ENCODE measurements at regions not wholly inside any gene's neighbourhood (a gene's known extent, or its start where the extent isn't known, plus 50 kb on each side); places are given as distances from the start of the nearest gene placed in this dataset.

GRCh38 chr5:1672396-1672795, 127.2 kb downstream of the MRPL36 start:
- TF ChIP-seq CTCF (IDR thresholded peaks at IDR 0.05; ENCODE audit: poor library complexity) (no peak), EZH2 (IDR thresholded peaks at IDR 0.05; ENCODE audit: borderline replicate concordance) (no peak), EZH2phosphoT487 (IDR thresholded peaks at IDR 0.05; ENCODE audit: low read depth, severe bottlenecking, unreplicated experiment) (no peak)
